MCF 10A (cell line): ENCODE measurements at regions not wholly inside any gene's neighbourhood (a gene's known extent, or its start where the extent isn't known, plus 50 kb on each side); places are given as distances from the start of the nearest gene placed in this dataset.

Source experiments
- BruUV-seq: library from RNA; stranded (reverse); fragments of 400-500 nt; replicated peaks from 2 replicates; lab custom pipeline; 2021; lab: Mats Ljungman, UMichigan
- CTCF ChIA-PET: fragments of 300-600 bp; sonication (Branson Sonifier 250); formaldehyde crosslinking; extraction: SDS; loops from one replicate; lab custom pipeline; 2021; ENCODE audit warnings: antibody characterized with exemption, inconsistent platforms; lab: Yijun Ruan, JAX
- POLR2A ChIA-PET: fragments of 300-600, 350-650 bp; sonication (Branson Sonifier 250); formaldehyde crosslinking; extraction: SDS; loops from one replicate; lab custom pipeline; 2020; ENCODE audit warnings: antibody characterized with exemption, inconsistent platforms; lab: Yijun Ruan, JAX
- DNase-seq: peaks from one replicate; pipeline ENCODE4 v3.0.0-alpha.2; 2018; ENCODE audit not compliant: unreplicated experiment
- H3K27ac Mint-ChIP-seq: one replicate; pipeline ENCODE4 v1.8.0; 2022; ENCODE audit warnings: mild to moderate bottlenecking, low read depth, mixed read lengths; ENCODE audit not compliant: unreplicated experiment
- H3K27me3 Mint-ChIP-seq: one replicate; pipeline ENCODE4 v1.8.0; 2022; ENCODE audit warnings: mixed read lengths; ENCODE audit not compliant: insufficient read depth, unreplicated experiment
- H3K36me3 Mint-ChIP-seq: one replicate; pipeline ENCODE4 v1.8.0; 2022; ENCODE audit warnings: mild to moderate bottlenecking, moderate library complexity, mixed read lengths; ENCODE audit not compliant: insufficient read depth, unreplicated experiment
- H3K4me1 Mint-ChIP-seq: one replicate; pipeline ENCODE4 v1.8.0; 2022; ENCODE audit warnings: mixed read lengths; ENCODE audit not compliant: insufficient read depth, unreplicated experiment
- H3K4me3 Mint-ChIP-seq: one replicate; pipeline ENCODE4 v1.8.0; 2022; ENCODE audit warnings: mild to moderate bottlenecking, moderate library complexity, mixed read lengths; ENCODE audit not compliant: unreplicated experiment
- H3K9me3 Mint-ChIP-seq: one replicate; pipeline ENCODE4 v1.8.0; 2022; ENCODE audit warnings: mixed read lengths; ENCODE audit not compliant: unreplicated experiment
- intact Hi-C: fragments of 100-400 bp; cut with micrococcal nuclease; formaldehyde crosslinking; loops from 2 replicates; pipeline ENCODE4 v1.14.1; 2022
- TF ChIP-seq, protein P1 (sequence below): fragments of 200-600 bp; IDR thresholded peaks from one replicate; pipeline ENCODE4 v1.8.0; 2022; ENCODE audit warnings: antibody characterized with exemption, mild to moderate bottlenecking; ENCODE audit not compliant: unreplicated experiment

DNA sequence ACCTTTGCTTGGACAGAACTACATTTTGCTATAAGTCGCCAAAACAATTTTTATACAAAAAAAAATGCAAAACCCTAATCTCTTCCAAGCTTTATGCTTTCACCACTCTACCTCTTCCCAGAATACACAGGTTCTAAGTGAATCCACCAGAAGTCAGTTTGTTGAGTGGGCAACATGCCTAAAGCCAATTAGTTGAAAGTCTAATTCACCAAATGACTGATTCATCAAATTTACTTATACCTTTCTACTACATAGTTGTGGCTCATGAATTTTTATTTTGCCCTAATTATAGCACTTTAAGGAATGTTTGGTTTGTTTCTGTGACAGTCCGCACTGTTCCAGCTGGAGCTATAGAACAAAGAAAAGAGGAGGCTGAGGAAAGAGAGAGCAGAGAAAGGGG is 265.9 kb upstream of the TGFBR2 start:
- no TSS peak for BruUV-seq
- ChIA-PET POLR2A (interaction anchor here (0.6 to 3.2 kb wide), 5 partner anchors 8 to 266 kb away, joined by 3 to 17 read pairs (median 4); partner anchors contain the start of gene TGFBR2), CTCF (interaction anchor here (0.7 to 2.1 kb wide), 4 partner anchors 21 to 319 kb away, joined by 3 to 13 read pairs (median 3); no protein-coding TSS in a partner anchor)
- H3K27ac Mint-ChIP-seq, result no peak overlapping the region
- TF ChIP-seq, protein P1, sequence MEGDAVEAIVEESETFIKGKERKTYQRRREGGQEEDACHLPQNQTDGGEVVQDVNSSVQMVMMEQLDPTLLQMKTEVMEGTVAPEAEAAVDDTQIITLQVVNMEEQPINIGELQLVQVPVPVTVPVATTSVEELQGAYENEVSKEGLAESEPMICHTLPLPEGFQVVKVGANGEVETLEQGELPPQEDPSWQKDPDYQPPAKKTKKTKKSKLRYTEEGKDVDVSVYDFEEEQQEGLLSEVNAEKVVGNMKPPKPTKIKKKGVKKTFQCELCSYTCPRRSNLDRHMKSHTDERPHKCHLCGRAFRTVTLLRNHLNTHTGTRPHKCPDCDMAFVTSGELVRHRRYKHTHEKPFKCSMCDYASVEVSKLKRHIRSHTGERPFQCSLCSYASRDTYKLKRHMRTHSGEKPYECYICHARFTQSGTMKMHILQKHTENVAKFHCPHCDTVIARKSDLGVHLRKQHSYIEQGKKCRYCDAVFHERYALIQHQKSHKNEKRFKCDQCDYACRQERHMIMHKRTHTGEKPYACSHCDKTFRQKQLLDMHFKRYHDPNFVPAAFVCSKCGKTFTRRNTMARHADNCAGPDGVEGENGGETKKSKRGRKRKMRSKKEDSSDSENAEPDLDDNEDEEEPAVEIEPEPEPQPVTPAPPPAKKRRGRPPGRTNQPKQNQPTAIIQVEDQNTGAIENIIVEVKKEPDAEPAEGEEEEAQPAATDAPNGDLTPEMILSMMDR, result no peak
- H3K36me3 Mint-ChIP-seq, result no peaks in the 10 kb centered on the region
- H3K27me3 Mint-ChIP-seq, result no peaks in the 10 kb centered on the region
- peaks cover 35% of the 10 kb centered on the region for H3K4me1 Mint-ChIP-seq
- H3K9me3 Mint-ChIP-seq, result no peaks in the 10 kb centered on the region
- DNase-seq, result no peak
- intact Hi-C loops, result no loop called here
- no peak overlapping the region for H3K4me3 Mint-ChIP-seq

DNA sequence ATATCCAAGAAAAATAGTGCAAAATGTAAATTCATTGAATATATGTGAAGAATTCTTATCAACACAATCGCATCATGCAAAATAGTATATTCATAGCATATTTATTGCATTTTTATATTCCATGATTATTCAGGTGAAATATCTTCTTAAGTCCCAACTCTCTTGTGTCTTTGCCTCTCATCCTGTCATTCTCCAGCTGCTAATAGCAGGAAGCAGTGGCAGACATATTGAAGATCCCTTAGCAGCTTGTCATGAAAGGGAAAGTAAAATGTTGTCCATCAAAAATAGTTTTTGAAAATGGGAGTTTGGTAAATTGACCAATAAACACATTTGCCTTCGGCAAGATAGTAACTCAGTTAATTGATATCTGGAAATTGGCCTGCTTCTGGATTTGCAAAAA is 265.3 kb upstream of the TGFBR2 start:
- DNase-seq, result no peak
- CTCF ChIA-PET, result interaction anchor here (2.1 kb wide), 1 partner anchor 21 kb away, joined by 13 read pairs; no protein-coding TSS in a partner anchor
- Mint-ChIP-seq H3K9me3 (no peaks in the 10 kb centered on the region), H3K27me3 (no peaks in the 10 kb centered on the region), H3K27ac (peak overlapping the region; percentile 94), H3K4me3 (no peak overlapping the region), H3K36me3 (no peaks in the 10 kb centered on the region), H3K4me1 (peaks cover 35% of the 10 kb centered on the region)
- POLR2A ChIA-PET, result interaction anchor here (0.7 to 3.2 kb wide), 6 partner anchors 9 to 265 kb away, joined by 3 to 17 read pairs (median 3); partner anchors contain the start of gene TGFBR2
- intact Hi-C loops, result no loop called here
- TF ChIP-seq, protein P1, result no peak
- BruUV-seq, result no TSS peak

DNA sequence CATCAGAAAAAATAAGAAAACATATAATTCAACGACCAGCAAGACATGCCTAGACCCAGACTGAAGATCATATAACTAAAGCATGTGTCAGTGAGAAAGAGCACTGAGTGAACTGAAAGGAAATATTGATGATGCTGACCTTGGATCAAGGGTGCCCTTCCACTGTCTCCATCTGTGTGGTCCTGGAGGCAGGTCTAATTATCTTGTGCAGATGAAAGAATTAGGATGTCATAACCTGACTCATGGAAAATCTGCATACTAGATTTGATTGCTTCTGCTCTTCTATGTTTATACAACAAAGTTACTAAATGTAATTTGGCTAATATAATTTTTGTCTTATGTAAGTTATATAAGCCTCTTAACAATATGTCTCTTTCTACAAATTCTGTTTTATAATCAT is 264.6 kb upstream of the TGFBR2 start:
- Mint-ChIP-seq H3K36me3 (no peaks in the 10 kb centered on the region), H3K4me1 (peaks cover 35% of the 10 kb centered on the region), H3K27ac (peak overlapping the region; percentile 94), H3K27me3 (no peaks in the 10 kb centered on the region), H3K9me3 (no peaks in the 10 kb centered on the region), H3K4me3 (no peak overlapping the region)
- intact Hi-C loops, result loop anchor here (2.0 kb wide), 1 partner anchor 229 kb away; no protein-coding TSS in a partner anchor
- no TSS peak for BruUV-seq
- TF ChIP-seq, protein P1, result no peak
- ChIA-PET CTCF (interaction anchor here (2.1 kb wide), 1 partner anchor 22 kb away, joined by 13 read pairs; no protein-coding TSS in a partner anchor), POLR2A (interaction anchor here (0.8 to 3.2 kb wide), 12 partner anchors 10 to 1191 kb away, joined by 3 to 17 read pairs (median 6); partner anchors contain the start of genes STT3B and TGFBR2)
- no peak for DNase-seq

DNA sequence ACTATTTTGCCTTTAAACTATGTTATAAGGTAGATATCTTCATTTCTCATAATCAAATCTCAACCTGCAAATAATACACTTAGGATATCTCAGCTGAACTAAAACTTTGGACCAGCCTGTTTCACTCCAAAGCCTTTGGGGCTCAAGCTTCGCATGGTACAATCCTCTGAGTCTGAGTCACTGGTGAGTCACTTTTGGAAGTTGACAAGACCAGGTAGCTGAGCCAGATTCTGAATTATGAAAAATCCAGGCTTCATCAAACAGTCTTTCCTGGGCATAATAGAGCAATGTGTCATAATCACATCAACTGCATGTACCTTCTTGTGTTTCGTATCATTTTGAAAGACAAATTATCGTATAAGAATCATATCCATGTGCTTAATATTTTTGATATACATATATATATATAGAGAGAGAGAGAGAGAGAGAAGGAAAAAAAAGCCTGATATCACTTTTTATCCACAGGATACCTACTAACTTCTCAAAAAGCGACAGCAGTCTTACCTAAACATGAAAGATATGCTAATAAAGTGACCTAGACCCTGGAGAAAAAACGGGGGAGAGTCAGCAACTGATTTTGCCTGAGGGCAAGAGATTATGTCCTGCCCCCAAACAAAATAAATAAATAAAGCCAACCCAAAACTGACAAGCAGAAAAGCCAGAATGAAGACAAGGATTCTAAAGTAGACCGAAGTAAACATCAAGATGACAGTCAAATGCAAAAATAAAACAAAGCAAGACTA is 263.9 kb upstream of the TGFBR2 start:
- Mint-ChIP-seq H3K27me3 (no peaks in the 10 kb centered on the region), H3K4me3 (peak overlapping the region; percentile 38), H3K36me3 (no peaks in the 10 kb centered on the region), H3K27ac (peak overlapping the region; percentile 94), H3K9me3 (no peaks in the 10 kb centered on the region), H3K4me1 (peaks cover 39% of the 10 kb centered on the region)
- POLR2A ChIA-PET, result interaction anchor here (0.6 to 3.2 kb wide), 15 partner anchors 10 to 1190 kb away, joined by 3 to 17 read pairs (median 5); partner anchors contain the start of genes STT3B and TGFBR2
- intact Hi-C loops, result loop anchor here (2.0 kb wide), 1 partner anchor 230 kb away; no protein-coding TSS in a partner anchor
- BruUV-seq, result TSS peak; percentile 75
- peak; percentile 97 for DNase-seq
- CTCF ChIA-PET, result interaction anchor here (2.1 kb wide), 1 partner anchor 23 kb away, joined by 13 read pairs; no protein-coding TSS in a partner anchor
- TF ChIP-seq, protein P1, result no peak
